ENCODE measurements at regions not wholly inside any gene's neighbourhood (a gene's known extent, or its start where the extent isn't known, plus 50 kb on each side); places are given as distances from the start of the nearest gene placed in this dataset.

DNA sequence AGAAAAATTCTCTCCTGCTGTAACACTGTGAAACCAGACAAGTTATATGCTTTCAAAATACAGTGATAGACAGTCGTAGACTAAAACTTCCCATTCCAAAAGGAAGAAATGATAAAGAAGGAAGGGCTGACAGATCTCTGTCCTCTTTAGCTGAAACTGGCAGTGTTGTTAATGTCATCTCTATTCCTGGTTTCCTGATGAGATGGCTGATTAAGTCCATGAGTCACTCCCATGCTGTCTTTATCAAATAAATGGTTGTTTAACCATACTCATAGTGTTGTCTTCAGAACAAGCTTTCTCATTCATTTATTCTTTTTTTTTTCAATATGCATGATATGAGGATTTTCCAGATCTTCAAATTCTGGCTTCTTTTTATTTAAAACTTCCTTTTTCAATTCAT, 952.2 kb upstream of the WWC1 start:
- no peaks in the 10 kb centered on the region for H3K27me3 Mint-ChIP-seq

DNA sequence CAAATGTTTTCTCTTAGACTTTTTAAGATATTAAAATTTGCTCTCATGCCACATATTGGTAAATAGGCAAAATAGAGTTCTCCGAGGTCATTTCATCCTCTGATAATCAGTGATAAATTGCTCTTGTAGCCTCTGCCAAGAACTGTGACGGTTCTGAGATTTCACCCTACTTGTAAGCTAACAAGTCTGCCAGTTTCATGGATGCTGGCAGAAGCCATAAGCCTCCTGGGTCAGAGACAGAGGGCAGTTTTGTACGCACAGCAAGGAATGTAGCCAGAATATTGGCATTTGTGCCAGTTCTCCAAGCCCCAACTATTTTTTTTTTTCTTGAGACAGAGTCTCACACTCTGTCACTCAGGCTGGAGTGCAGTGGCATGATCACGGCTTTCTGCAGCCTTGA, 945.0 kb upstream of the WWC1 start:
- no peaks in the 10 kb centered on the region for H3K36me3 Mint-ChIP-seq

More for the DNA sequence above, 952.2 kb upstream of the WWC1 start:
- H3K27ac Mint-ChIP-seq, result no peak overlapping the region
- peaks cover 1 to 15% (median 14%) of the 10 kb centered on the region in 3 donors for H3K9me3 Mint-ChIP-seq
- H3K36me3 Mint-ChIP-seq, result no peaks in the 10 kb centered on the region
- H3K4me1 Mint-ChIP-seq, result no peaks in the 10 kb centered on the region
- H3K4me3 Mint-ChIP-seq, result no peak overlapping the region

DNA sequence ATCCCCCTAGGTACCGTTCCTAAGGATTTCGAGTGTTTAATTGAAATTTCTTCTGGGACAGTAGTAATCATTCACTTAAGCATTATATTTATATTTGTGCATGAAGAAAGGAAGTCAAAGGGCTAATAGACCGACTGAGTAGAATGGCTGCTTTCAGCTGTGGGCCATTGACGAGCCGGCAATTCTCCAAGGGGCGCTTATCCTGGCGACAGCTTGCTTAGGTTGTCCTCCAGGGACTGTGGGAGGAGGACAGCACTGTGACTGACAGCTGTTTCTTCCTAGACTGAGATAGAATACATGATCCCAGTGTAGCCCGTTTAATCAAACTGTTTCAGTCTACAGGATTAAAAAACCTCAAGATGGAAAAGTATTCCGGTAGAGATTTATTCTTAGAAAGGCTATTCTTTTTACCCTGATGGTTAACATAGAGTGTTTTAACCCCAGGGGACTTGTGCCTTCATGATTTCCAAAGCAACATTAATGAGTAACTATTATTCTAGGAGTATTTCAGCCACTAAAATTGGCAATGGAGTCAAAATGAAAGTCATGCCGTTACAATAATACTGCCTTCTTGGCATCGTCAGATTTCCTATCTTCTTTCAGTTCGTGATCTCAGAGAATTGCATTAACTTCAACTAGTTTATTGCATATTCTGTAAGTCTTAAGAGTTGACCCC, 943.1 kb upstream of the WWC1 start:
- H3K27me3 Mint-ChIP-seq, result no peaks in the 10 kb centered on the region
- H3K36me3 Mint-ChIP-seq, result no peaks in the 10 kb centered on the region
- no peaks in the 10 kb centered on the region for H3K4me1 Mint-ChIP-seq
- H3K27ac Mint-ChIP-seq, result no peak overlapping the region
- H3K4me3 Mint-ChIP-seq, result no peak overlapping the region
- peaks cover 0 to 4% (median 2%) of the 10 kb centered on the region in 3 donors for H3K9me3 Mint-ChIP-seq

More for the DNA sequence above, 945.0 kb upstream of the WWC1 start:
- no peaks in the 10 kb centered on the region for H3K27me3 Mint-ChIP-seq
- peaks cover 0 to 4% (median 0%) of the 10 kb centered on the region in 3 donors for H3K9me3 Mint-ChIP-seq
- H3K4me1 Mint-ChIP-seq, result no peaks in the 10 kb centered on the region
- H3K27ac Mint-ChIP-seq, result no peak overlapping the region
- H3K4me3 Mint-ChIP-seq, result no peak overlapping the region

DNA sequence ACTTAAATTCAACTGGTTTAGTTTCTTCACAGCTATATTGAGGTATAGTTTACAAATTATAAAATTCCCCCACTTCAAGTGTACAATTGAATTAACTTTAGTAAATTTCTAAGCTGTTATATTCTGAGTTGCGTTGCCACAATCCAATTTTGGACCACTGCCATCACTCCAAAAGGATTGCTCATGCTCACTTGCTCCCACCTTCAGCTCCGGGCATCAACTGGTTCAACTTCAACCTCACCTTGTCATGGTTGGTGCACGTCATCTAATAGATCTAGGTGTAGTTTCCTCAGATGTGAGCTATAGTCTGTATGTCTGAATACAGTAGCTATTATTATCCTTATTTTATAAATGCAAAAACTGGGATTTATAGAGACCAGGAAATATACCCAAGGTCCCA, 942.5 kb upstream of the WWC1 start:
- no peak overlapping the region for H3K27ac Mint-ChIP-seq
- H3K27me3 Mint-ChIP-seq, result no peaks in the 10 kb centered on the region
- H3K4me1 Mint-ChIP-seq, result no peaks in the 10 kb centered on the region
- no peak overlapping the region for H3K4me3 Mint-ChIP-seq
- no peaks in the 10 kb centered on the region for H3K36me3 Mint-ChIP-seq
- H3K9me3 Mint-ChIP-seq, result peaks cover 0 to 4% (median 2%) of the 10 kb centered on the region in 3 donors

DNA sequence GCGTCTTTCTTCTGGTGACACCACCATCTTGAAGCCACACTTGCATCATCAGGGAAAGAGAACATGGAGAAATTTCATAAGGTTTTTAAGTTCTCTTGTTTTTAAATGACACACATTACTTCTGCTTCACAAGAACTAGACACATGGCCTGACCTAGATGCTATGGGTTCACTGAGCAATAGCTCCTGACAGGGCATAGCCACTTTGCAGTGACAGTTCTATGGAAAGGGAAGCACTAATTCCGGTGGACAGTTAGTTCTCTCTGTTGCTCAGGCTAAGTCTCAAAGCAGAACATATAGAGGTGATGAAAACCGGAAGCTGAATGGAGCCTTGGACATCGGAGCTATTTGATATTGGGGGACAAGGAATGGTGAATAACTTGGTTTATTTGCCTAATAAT, 940.1 kb upstream of the WWC1 start:
- Mint-ChIP-seq H3K36me3 (no peaks in the 10 kb centered on the region), H3K4me3 (no peak overlapping the region), H3K27me3 (no peaks in the 10 kb centered on the region), H3K27ac (no peak overlapping the region), H3K9me3 (peaks cover 0 to 5% (median 4%) of the 10 kb centered on the region in 3 donors), H3K4me1 (no peaks in the 10 kb centered on the region)

DNA sequence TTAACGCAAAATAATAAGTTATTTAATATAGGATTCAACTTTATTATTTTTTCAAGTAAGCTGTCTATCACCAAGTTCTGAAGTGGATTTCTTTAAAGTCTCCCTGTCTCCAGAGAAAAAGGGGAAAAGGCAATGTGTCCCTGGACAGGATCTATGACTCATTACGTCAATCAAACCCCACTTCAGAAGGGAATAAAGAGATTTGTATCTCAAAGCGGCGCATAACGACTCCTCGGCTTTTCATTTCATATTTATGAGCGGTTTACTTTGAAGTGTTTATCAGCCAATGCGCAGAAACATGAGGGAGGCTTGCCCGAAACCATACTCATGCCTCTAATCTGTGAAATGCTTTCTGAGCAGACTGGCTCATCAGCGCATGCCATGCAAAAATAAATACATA, 938.6 kb upstream of the WWC1 start:
- Mint-ChIP-seq H3K36me3 (no peaks in the 10 kb centered on the region), H3K27ac (no peak overlapping the region), H3K4me1 (no peaks in the 10 kb centered on the region), H3K27me3 (no peaks in the 10 kb centered on the region), H3K4me3 (no peak overlapping the region), H3K9me3 (peaks cover 0 to 7% (median 2%) of the 10 kb centered on the region in 3 donors)

DNA sequence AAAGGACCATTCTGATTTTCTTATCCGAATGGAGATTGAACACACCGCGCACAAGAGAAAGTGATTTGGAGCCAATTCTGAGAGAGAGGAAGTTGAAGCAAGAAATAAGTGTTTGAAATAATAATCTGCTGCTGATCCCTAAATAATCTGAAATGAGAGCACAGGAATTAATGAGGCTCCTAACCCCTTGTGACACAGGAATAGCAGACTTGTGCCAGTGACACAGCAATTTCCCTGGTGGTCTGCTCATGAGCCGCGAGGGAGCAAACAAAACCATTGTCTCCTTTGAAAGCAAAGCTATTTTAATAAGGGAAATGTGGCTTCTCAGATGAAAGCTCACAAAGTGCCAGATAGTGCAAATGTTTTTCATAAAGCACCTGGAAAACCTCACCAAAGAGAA, 936.1 kb upstream of the WWC1 start:
- Mint-ChIP-seq H3K4me3 (no peak overlapping the region), H3K36me3 (no peaks in the 10 kb centered on the region), H3K27ac (no peak overlapping the region), H3K27me3 (no peaks in the 10 kb centered on the region), H3K9me3 (peaks cover 0 to 7% (median 0%) of the 10 kb centered on the region in 3 donors), H3K4me1 (no peaks in the 10 kb centered on the region)

DNA sequence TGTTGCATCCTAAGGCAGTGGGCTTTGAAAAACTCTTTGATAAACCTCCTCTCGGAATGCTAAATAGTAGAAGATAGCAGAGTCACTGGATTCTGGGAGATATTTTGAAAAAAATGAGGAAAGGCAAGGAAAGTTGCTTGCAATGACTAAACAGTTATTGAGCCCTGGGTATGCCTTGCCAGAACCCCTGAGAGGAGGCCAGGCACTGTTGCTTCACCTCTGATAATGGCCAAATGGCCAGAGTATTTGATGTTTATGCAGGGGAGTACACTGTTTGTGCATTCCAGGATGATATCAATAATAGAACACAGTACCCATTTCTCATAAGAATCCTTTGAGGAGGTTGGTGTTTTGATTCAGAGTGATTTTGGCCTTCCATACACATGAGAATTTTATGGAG, 935.1 kb upstream of the WWC1 start:
- H3K27ac Mint-ChIP-seq, result no peak overlapping the region
- H3K9me3 Mint-ChIP-seq, result peaks cover 0 to 7% (median 0%) of the 10 kb centered on the region in 3 donors
- H3K36me3 Mint-ChIP-seq, result no peaks in the 10 kb centered on the region
- no peaks in the 10 kb centered on the region for H3K4me1 Mint-ChIP-seq
- no peak overlapping the region for H3K4me3 Mint-ChIP-seq
- H3K27me3 Mint-ChIP-seq, result no peaks in the 10 kb centered on the region

DNA sequence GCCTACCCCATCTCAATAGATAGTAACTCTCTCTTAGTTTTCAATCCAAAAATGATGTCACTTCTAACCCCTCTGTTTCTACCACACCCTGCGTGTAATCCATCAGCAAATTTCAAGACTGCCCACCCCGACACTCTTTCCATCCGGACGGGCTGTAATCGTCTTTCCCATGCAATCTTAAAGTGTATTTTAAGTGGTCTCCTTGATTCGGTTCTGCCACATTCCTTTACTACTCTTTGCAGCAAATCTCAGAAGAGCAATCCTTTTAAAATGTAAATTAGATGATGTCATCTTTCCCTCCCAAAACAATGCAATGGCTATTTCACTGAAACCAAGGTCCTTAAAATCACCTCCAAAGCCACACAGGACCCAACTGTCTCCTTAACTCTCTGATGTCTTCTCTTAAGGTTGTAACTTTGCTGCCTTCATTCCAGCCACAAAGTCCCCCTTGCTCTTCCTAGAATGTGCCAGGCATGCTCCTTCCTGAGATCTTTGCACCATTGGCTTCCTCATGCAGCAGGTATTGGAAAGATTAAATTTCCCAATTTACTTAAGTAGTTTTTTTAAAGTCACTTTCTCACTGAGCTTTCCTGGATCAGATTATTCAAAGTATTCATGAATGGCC, 932.5 kb upstream of the WWC1 start:
- H3K27ac Mint-ChIP-seq, result no peak overlapping the region
- H3K9me3 Mint-ChIP-seq, result peaks cover 0 to 9% (median 0%) of the 10 kb centered on the region in 3 donors
- no peaks in the 10 kb centered on the region for H3K36me3 Mint-ChIP-seq
- no peaks in the 10 kb centered on the region for H3K27me3 Mint-ChIP-seq
- no peak overlapping the region for H3K4me3 Mint-ChIP-seq
- H3K4me1 Mint-ChIP-seq, result no peaks in the 10 kb centered on the region

DNA sequence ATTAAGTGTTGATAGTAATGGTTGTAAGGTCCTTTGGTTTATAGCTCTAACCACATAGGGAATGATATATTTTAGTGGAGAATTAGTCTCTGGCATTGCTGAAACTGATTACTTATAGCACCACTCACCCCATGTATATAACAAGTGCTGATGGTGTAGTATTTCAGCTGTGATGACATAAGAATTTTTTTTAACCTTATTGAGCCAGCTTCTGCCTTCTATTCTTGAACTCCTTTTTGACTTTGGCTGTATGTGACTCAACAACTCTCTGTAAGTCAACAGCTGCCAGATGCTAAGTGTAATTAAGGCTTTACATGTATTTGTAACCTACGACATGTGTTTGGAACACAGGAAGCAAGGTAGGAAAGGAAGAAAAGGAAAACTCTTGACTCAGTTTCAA, 929.6 kb upstream of the WWC1 start:
- Mint-ChIP-seq H3K27me3 (no peaks in the 10 kb centered on the region), H3K36me3 (no peaks in the 10 kb centered on the region), H3K27ac (no peak overlapping the region), H3K4me1 (no peaks in the 10 kb centered on the region), H3K4me3 (no peak overlapping the region), H3K9me3 (peaks cover 0 to 6% (median 5%) of the 10 kb centered on the region in 3 donors)

DNA sequence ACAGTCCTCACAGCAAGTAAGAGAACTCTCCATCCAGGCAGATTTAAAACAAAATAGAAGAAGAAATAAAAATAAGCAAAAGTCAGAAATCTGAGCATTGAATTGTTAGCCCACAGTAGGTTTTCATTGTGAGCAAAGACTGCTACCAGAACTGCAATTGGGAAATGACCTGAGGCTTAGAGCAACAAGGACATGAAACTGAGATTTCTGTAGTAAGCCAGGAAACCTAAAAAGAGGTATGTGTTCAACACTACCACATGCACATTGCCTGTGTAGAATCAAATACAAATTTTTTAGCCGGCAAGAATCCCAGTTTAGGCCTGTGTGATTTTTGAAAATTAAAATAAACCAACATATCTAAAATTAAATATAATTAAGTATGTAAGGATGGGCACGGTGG, 928.4 kb upstream of the WWC1 start:
- no peaks in the 10 kb centered on the region for H3K36me3 Mint-ChIP-seq
- no peak overlapping the region for H3K27ac Mint-ChIP-seq
- no peaks in the 10 kb centered on the region for H3K4me1 Mint-ChIP-seq
- no peaks in the 10 kb centered on the region for H3K27me3 Mint-ChIP-seq
- peaks cover 0 to 6% (median 5%) of the 10 kb centered on the region in 3 donors for H3K9me3 Mint-ChIP-seq
- H3K4me3 Mint-ChIP-seq, result no peak overlapping the region

DNA sequence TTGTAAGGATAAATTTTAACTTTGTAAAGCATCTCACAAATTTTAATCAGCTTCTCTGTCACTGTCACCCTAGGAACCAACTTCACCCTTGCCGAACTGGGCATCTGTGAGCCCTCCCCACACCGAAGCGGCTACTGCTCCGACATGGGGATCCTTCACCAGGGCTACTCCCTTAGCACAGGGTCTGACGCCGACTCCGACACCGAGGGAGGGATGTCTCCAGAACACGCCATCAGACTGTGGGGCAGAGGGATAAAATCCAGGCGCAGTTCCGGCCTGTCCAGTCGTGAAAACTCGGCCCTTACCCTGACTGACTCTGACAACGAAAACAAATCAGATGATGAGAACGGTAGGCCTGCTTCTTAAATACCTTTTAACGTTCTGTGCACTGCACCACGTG, 916.3 kb upstream of the WWC1 start:
- H3K4me1 Mint-ChIP-seq, result no peaks in the 10 kb centered on the region
- H3K9me3 Mint-ChIP-seq, result no peaks in the 10 kb centered on the region
- H3K27me3 Mint-ChIP-seq, result no peaks in the 10 kb centered on the region
- no peak overlapping the region for H3K4me3 Mint-ChIP-seq
- H3K27ac Mint-ChIP-seq, result no peak overlapping the region
- no peaks in the 10 kb centered on the region for H3K36me3 Mint-ChIP-seq

DNA sequence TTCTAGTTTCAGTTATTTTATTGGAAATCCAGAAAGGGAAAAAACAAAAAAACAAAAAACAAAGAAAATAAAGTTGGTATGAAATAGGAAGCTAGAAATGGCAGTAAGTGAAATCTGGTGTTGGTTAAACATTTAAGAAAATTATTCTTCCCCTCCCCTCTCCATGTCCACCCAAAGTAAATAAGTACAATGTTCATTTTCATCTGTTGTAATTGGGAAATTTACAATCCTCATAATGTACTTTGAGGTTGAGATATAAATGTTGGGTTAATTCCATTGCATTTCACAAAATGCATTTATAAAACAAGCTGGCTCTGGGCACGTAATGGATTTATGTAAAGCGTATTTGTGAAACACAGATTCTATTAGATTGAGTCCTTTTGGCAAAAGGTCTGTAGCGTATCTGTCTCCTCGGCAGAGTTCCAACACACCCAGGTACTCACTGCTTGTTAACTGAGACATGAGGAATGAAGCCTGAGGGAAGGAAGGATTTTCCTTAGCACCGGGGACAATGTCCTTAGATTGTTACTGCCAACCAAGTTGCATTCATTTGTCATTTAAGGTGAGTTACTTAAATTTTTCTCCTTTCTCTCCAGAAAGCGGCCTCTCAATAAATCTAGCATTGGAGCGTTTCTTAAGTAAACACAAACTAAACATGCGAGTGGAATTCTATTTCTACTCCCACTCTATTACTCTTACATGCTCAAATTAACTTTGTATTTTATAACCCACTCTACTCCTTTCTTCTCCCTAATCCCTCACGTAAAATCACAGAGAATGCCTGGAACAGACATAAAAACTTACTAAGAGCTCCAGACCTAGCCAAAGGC, 912.3 kb upstream of the WWC1 start:
- Mint-ChIP-seq H3K27me3 (no peaks in the 10 kb centered on the region), H3K36me3 (no peaks in the 10 kb centered on the region), H3K9me3 (peaks cover 2 to 8% (median 7%) of the 10 kb centered on the region in 3 donors), H3K27ac (no peak overlapping the region), H3K4me3 (no peak overlapping the region), H3K4me1 (no peaks in the 10 kb centered on the region)

DNA sequence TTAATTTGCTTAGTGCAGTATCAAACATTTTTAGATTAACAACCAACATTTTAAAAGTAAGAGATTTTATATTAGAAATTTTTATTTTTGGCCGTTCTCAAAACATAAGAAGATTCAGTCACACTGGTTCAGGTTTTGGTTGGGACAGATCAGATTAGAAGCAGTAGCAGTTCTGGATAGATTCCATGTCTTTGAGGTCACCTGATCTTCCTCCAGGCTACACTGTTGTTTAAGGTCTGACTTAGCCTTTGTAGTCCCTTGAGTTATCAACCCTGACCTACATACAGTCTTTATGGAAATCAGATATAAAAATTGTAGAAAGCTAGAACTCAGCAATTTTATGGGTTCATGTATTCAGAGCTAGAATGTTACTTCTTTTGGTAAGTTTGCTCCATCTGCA, 910.0 kb upstream of the WWC1 start:
- no peak overlapping the region for H3K27ac Mint-ChIP-seq
- peaks cover 2 to 8% (median 7%) of the 10 kb centered on the region in 3 donors for H3K9me3 Mint-ChIP-seq
- H3K27me3 Mint-ChIP-seq, result no peaks in the 10 kb centered on the region
- H3K36me3 Mint-ChIP-seq, result no peaks in the 10 kb centered on the region
- no peaks in the 10 kb centered on the region for H3K4me1 Mint-ChIP-seq
- no peak overlapping the region for H3K4me3 Mint-ChIP-seq

DNA sequence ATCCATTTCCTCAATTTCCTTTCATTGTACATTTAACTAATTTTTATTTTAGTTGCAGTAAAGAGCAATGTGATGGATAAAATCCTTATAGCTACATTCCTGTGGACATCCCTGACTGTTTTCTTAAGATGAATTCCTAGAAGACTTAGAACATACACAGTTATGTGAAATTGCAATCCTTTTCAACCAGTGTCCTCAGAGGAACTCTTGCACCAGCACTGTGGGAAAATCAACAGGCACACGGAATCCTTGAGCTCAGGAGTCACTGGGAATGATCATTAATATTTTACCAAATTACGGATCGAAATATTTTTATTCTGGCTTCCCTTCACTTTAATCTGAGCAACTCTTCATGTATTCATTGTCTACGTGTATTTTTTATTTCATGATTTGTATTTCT, 901.9 kb upstream of the WWC1 start:
- Mint-ChIP-seq H3K9me3 (peaks cover 0 to 15% (median 5%) of the 10 kb centered on the region in 3 donors), H3K27me3 (no peaks in the 10 kb centered on the region), H3K36me3 (no peaks in the 10 kb centered on the region), H3K27ac (no peak overlapping the region), H3K4me3 (no peak overlapping the region), H3K4me1 (no peaks in the 10 kb centered on the region)

Measured in IgD-negative memory B cell (primary cell).